K562 (cell line): ENCODE measurements at regions not wholly inside any gene's neighbourhood (a gene's known extent, or its start where the extent isn't known, plus 50 kb on each side); places are given as distances from the start of the nearest gene placed in this dataset.

Experiments used
- FOXO4 ChIP-seq: fragments of 450-650 bp; formaldehyde crosslinking; IDR thresholded peaks from 2 replicates; pipeline ENCODE4 v1.4.0; 2020; ENCODE audit warnings: mild to moderate bottlenecking, moderate library complexity
- HBP1 ChIP-seq: fragments of 450-650 bp; formaldehyde crosslinking; IDR thresholded peaks from 2 replicates; pipeline ENCODE4 v1.4.0; 2022; ENCODE audit warnings: missing genetic modification characterization
- HDAC1 ChIP-seq, 2 experiments: fragments of 450-650 bp; IDR thresholded peaks; 2 replicates each; pipeline ENCODE4 v1.6.1; 2016 to 2017; ENCODE audit warnings: inconsistent platforms in 1 of 2, mild to moderate bottlenecking in 1 of 2, moderate library complexity in 1 of 2
- HMGN3 ChIP-seq: IDR thresholded peaks from 2 replicates; pipeline ENCODE4 v1.6.1; 2011; ENCODE audit warnings: borderline replicate concordance, low read depth, mild to moderate bottlenecking, mixed read lengths, low read length; ENCODE audit not compliant: insufficient read length; ENCODE audit errors: extremely low read depth
- HNRNPUL1 ChIP-seq: fragments of 200-400 bp; formaldehyde crosslinking; IDR thresholded peaks from 2 replicates; pipeline ENCODE4 v1.6.1; 2017; ENCODE audit warnings: low read length
- NFYB ChIP-seq: IDR thresholded peaks from 2 replicates; pipeline ENCODE4 v1.6.1; 2011; ENCODE audit warnings: mild to moderate bottlenecking, moderate library complexity; ENCODE audit not compliant: insufficient read length; ENCODE audit errors: extremely low read depth
- TBL1XR1 ChIP-seq, 2 experiments: IDR thresholded peaks; 2 replicates each; pipeline ENCODE4 v1.6.1; 2012; ENCODE audit warnings: improper control_type of control experiment in 2 of 2, low read length in 2 of 2, mild to moderate bottlenecking in 1 of 2
- ZNF274 ChIP-seq: IDR thresholded peaks from 2 replicates; pipeline ENCODE4 v1.6.1; 2011; ENCODE audit warnings: low read depth, mild to moderate bottlenecking, low read length, moderate library complexity, borderline replicate concordance
- ZNF707 ChIP-seq: fragments of 250-450 bp; sonication (Bioruptor Pico); conservative IDR thresholded peaks from 2 replicates; pipeline ENCODE4 v1.8.0; 2022; ENCODE audit warnings: inconsistent platforms, mild to moderate bottlenecking, moderate library complexity
- TF ChIP-seq, protein P1 (sequence below), 2 experiments: fragments of 450-650 bp in 1 of 2; sonication (generic) in 1 of 2; formaldehyde crosslinking in 1 of 2; IDR thresholded peaks in 1 of 2; conservative IDR thresholded peaks in 1 of 2; 2 replicates each; pipeline versions ENCODE4 v1.6.1 to v1.8.1; 2016 to 2023; ENCODE audit warnings: mild to moderate bottlenecking in 2 of 2, moderate library complexity in 2 of 2, inconsistent platforms in 1 of 2, missing genetic modification reagents in 1 of 2
- TF ChIP-seq, protein P2 (sequence below), 3 experiments: IDR thresholded peaks in 2 of 3; conservative IDR thresholded peaks in 1 of 3; 2 replicates each; pipeline ENCODE4 v1.5.1; 2011 to 2012; ENCODE audit warnings: low read length in 3 of 3, mild to moderate bottlenecking in 3 of 3, control low read depth in 2 of 3, improper control_type of control experiment in 1 of 3, inconsistent platforms in 1 of 3, low read depth in 1 of 3, mixed read lengths in 1 of 3, moderate library complexity in 1 of 3; ENCODE audit not compliant: insufficient read depth in 2 of 3

DNA sequence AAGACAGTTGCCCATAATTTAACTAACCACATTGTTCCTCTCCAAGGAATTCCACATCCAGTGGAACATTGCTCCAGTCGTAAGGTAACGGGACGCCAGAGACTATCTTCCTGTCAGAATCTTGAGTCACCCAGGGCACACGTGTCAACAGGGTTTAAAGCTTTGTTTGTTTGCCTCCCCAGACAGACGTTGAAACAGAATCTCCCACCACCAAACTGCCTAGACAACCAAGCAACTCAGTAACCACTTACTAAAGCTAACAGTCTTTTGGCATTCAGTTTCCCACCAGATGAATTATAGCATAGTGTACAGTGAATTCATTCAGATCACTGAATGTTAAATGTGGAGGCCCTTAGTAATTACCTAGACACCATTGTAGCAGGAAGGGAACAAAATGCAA, 439.5 kb downstream of the PLPP3 start:
- TF ChIP-seq HMGN3 = no peak
- no peak for TF ChIP-seq HNRNPUL1
- TF ChIP-seq, protein P1, sequence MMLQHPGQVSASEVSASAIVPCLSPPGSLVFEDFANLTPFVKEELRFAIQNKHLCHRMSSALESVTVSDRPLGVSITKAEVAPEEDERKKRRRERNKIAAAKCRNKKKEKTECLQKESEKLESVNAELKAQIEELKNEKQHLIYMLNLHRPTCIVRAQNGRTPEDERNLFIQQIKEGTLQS (IDR thresholded peaks at IDR 0.05) = no peak
- TF ChIP-seq, protein P1 (CRISPR knock-in tag; conservative IDR thresholded peaks at IDR 0.05) = no peak
- no peak for TF ChIP-seq ZNF707 (CRISPR knock-in tag)
- no peak for TF ChIP-seq HBP1 (CRISPR knock-in tag)
- TF ChIP-seq FOXO4 (CRISPR knock-in tag) = no peak
- TF ChIP-seq HDAC1 (IDR thresholded peaks at IDR 0.05) = no peak
- TF ChIP-seq, protein P2, sequence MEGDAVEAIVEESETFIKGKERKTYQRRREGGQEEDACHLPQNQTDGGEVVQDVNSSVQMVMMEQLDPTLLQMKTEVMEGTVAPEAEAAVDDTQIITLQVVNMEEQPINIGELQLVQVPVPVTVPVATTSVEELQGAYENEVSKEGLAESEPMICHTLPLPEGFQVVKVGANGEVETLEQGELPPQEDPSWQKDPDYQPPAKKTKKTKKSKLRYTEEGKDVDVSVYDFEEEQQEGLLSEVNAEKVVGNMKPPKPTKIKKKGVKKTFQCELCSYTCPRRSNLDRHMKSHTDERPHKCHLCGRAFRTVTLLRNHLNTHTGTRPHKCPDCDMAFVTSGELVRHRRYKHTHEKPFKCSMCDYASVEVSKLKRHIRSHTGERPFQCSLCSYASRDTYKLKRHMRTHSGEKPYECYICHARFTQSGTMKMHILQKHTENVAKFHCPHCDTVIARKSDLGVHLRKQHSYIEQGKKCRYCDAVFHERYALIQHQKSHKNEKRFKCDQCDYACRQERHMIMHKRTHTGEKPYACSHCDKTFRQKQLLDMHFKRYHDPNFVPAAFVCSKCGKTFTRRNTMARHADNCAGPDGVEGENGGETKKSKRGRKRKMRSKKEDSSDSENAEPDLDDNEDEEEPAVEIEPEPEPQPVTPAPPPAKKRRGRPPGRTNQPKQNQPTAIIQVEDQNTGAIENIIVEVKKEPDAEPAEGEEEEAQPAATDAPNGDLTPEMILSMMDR (IDR thresholded peaks at IDR 0.05 in 2 of 3, conservative IDR thresholded peaks at IDR 0.05 in 1 of 3; ENCODE audit: insufficient read depth in 2 of 3, low read depth in 1 of 3, low read length in 3 of 3) = no peak
- TF ChIP-seq NFYB = no peak
- TF ChIP-seq ZNF274 = no peak
- TF ChIP-seq TBL1XR1 (IDR thresholded peaks at IDR 0.05; ENCODE audit: low read length in 2 of 2) = no peak
